OCI-LY1 (cell line): ENCODE measurements at regions not wholly inside any gene's neighbourhood (a gene's known extent, or its start where the extent isn't known, plus 50 kb on each side); places are given as distances from the start of the nearest gene placed in this dataset.

Experiments used
- H2AFZ ChIP-seq: fragments of 200-600 bp; sonication (generic), shearing (Covaris generic); 2 replicates; pipeline ENCODE4 v1.6.0; 2014; ENCODE audit warnings: antibody characterized with exemption, mild to moderate bottlenecking, low read length
- H3F3A ChIP-seq: fragments of 200-600 bp; sonication (generic), shearing (Covaris generic); 2 replicates; pipeline ENCODE4 v1.6.0; 2014; ENCODE audit warnings: mild to moderate bottlenecking, antibody characterized with exemption, low read length, moderate library complexity; ENCODE audit not compliant: insufficient read depth
- H3K27ac ChIP-seq: fragments of 200-600 bp; sonication (generic); 2 replicates; pipeline ENCODE4 v1.5.1; 2014; ENCODE audit warnings: low read length, mixed run types, mild to moderate bottlenecking, low read depth; ENCODE audit not compliant: poor library complexity, severe bottlenecking
- H3K27me3 ChIP-seq: fragments of 200-600 bp; sonication (generic); 2 replicates; pipeline ENCODE4 v1.6.0; 2014; ENCODE audit warnings: antibody characterized with exemption, mild to moderate bottlenecking, low read length, moderate library complexity; ENCODE audit not compliant: insufficient read depth
- H3K36me3 ChIP-seq: fragments of 200-600 bp; sonication (generic); 2 replicates; pipeline ENCODE4 v1.6.1; 2014; ENCODE audit warnings: mild to moderate bottlenecking, antibody characterized with exemption, low read length, moderate library complexity, mixed read lengths; ENCODE audit not compliant: insufficient read depth
- H3K4me1 ChIP-seq: fragments of 200-600 bp; sonication (generic); 2 replicates; pipeline ENCODE4 v1.5.1; 2014; ENCODE audit warnings: mild to moderate bottlenecking, low read length, moderate library complexity; ENCODE audit not compliant: insufficient read depth, severe bottlenecking
- H3K4me2 ChIP-seq: fragments of 200-600 bp; sonication (generic), shearing (Covaris generic); 2 replicates; pipeline ENCODE4 v1.6.1; 2014; ENCODE audit warnings: low read length
- H3K4me3 ChIP-seq: fragments of 200-600 bp; sonication (generic); 2 replicates; pipeline ENCODE4 v1.5.1; 2014; ENCODE audit warnings: low read length, low read depth, mild to moderate bottlenecking, mixed read lengths; ENCODE audit not compliant: poor library complexity, severe bottlenecking
- H3K79me2 ChIP-seq: fragments of 200-600 bp; shearing (Covaris generic); 2 replicates; pipeline ENCODE4 v1.6.1; 2016; ENCODE audit warnings: mixed run types, low read length, mixed read lengths; ENCODE audit not compliant: insufficient read depth
- H3K9ac ChIP-seq: fragments of 200-600 bp; sonication (generic), shearing (Covaris generic); 2 replicates; pipeline ENCODE4 v1.6.1; 2014; ENCODE audit warnings: mild to moderate bottlenecking, low read length, mixed read lengths
- H3K9me2 ChIP-seq: fragments of 200-600 bp; sonication (generic), shearing (Covaris generic); 2 replicates; pipeline ENCODE4 v1.6.1; 2014; ENCODE audit warnings: low read depth, mild to moderate bottlenecking, low read length, mixed read lengths
- H3K9me3 ChIP-seq: fragments of 200-600 bp; shearing (Covaris generic); 2 replicates; pipeline ENCODE4 v1.6.1; 2014; ENCODE audit warnings: low read length, mixed read lengths
- H4K20me1 ChIP-seq: fragments of 200-600 bp; sonication (generic), shearing (Covaris generic); 2 replicates; pipeline ENCODE4 v1.6.0; 2016; ENCODE audit warnings: mild to moderate bottlenecking, low read length; ENCODE audit not compliant: insufficient read depth
- EZH2 ChIP-seq: fragments of 200-600 bp; sonication (generic), shearing (Covaris generic); IDR thresholded peaks from 2 replicates; pipeline ENCODE4 v1.8.0; 2017; ENCODE audit warnings: borderline replicate concordance, mixed run types, mild to moderate bottlenecking, antibody characterized with exemption, low read length, moderate library complexity, mixed read lengths
- TF ChIP-seq, protein P1 (sequence below): fragments of 200-600 bp; sonication (generic), shearing (Covaris generic); IDR thresholded peaks from 2 replicates; pipeline ENCODE4 v1.5.1; 2017; ENCODE audit warnings: mild to moderate bottlenecking, antibody characterized with exemption, low read length, moderate library complexity, mixed read lengths

DNA sequence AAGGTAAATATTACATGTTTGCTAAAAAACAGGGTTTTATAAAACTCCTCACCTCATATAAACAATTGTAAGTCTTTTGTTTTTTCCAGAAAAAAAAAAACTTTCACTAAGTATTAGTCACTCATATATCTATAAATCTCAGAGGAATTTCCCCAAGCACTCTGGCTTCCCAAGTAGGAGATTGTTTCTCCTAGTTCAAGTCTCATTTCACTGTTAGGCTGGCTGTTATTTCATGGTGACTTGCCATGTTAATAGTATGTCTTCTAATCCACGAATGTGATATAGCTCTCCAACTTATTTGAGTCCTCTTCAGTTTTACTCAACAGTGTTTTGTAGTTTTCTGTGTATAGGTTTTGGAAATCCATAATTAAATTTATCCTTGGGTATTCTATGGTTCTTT, 61.6 kb downstream of the CAPZA3 start:
- Histone ChIP-seq H3K36me3 (no peaks in the 10 kb centered on the region), H3K4me1 (no peaks in the 10 kb centered on the region), H2AFZ (no peak overlapping the region), H3K9me2 (no peaks in the 10 kb centered on the region), H3K9ac (no peak overlapping the region), H3K79me2 (no peaks in the 10 kb centered on the region), H3K27me3 (no peaks in the 10 kb centered on the region), H3K27ac (no peak overlapping the region), H3F3A (no peaks in the 10 kb centered on the region), H4K20me1 (no peaks in the 10 kb centered on the region), H3K9me3 (no peaks in the 10 kb centered on the region), H3K4me3 (no peak overlapping the region), H3K4me2 (no peak overlapping the region)
- no peak for TF ChIP-seq EZH2
- TF ChIP-seq, protein P1, sequence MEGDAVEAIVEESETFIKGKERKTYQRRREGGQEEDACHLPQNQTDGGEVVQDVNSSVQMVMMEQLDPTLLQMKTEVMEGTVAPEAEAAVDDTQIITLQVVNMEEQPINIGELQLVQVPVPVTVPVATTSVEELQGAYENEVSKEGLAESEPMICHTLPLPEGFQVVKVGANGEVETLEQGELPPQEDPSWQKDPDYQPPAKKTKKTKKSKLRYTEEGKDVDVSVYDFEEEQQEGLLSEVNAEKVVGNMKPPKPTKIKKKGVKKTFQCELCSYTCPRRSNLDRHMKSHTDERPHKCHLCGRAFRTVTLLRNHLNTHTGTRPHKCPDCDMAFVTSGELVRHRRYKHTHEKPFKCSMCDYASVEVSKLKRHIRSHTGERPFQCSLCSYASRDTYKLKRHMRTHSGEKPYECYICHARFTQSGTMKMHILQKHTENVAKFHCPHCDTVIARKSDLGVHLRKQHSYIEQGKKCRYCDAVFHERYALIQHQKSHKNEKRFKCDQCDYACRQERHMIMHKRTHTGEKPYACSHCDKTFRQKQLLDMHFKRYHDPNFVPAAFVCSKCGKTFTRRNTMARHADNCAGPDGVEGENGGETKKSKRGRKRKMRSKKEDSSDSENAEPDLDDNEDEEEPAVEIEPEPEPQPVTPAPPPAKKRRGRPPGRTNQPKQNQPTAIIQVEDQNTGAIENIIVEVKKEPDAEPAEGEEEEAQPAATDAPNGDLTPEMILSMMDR: no peak

DNA sequence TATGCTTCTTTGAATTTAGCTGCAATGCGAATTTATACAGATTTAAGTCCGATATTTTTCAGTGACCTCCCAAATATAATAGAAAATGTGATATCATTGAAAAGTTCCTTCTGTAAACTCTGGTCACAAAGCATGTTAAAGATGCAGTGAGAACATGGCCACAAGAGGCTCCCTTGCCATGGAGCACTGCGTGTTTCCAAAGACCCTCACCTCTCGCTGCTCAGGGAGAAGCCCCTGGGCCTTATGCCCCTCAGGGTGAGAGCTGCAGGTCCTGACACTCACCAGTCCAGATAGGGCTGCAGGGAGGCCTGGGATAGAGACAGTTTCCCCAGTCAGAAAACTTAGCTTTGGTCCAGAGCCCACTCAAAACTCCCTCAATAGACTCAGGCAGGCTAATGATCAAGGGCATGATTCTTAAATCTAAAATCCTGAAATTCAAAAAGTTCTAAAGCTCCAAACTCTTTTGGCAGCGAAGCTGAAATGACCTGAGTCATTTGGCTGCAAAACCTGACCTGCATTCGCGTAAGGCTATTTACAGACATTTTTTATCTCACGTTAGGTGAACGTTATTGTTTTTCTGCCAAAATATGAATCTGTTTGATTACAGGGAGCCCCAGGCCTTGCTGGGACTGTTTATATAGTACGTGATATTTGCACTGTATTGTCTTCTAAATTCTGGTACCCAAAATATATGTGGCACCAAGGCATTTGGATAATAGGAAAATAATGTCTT, 67.8 kb downstream of the CAPZA3 start:
- Histone ChIP-seq H3K4me3 (no peak overlapping the region), H3K27ac (no peak overlapping the region), H3K9ac (no peak overlapping the region), H4K20me1 (no peaks in the 10 kb centered on the region), H3K4me2 (no peak overlapping the region), H3K4me1 (no peaks in the 10 kb centered on the region), H3K79me2 (no peaks in the 10 kb centered on the region), H3K9me3 (no peaks in the 10 kb centered on the region), H3K9me2 (no peaks in the 10 kb centered on the region), H2AFZ (no peak overlapping the region), H3K27me3 (no peaks in the 10 kb centered on the region), H3F3A (no peaks in the 10 kb centered on the region), H3K36me3 (no peaks in the 10 kb centered on the region)
- no peak for TF ChIP-seq EZH2
- TF ChIP-seq, protein P1: no peak

DNA sequence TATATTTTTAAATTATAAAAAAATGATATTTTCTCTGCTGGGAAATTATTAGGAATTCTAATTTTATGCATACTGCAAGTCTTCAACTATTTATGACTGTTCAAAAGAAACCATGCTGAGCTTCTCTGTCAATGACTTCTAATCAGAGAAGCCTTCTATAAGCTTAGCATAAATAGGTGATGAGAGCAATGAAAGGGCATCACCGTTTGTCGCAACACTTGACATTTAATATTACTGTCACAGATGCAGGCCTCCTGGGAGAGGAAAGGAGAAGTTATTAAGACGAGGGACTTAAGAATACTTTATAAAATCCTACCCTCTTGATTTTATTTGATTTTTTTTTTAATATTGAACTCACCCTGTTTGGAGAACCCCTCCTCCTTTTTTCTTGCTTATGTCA, 69.8 kb downstream of the CAPZA3 start:
- H3K4me2 ChIP-seq: no peak overlapping the region
- no peak overlapping the region for H3K4me3 ChIP-seq
- no peaks in the 10 kb centered on the region for H4K20me1 ChIP-seq
- H3K9me3 ChIP-seq: no peaks in the 10 kb centered on the region
- no peak overlapping the region for H3K9ac ChIP-seq
- TF ChIP-seq, protein P1: no peak
- no peak for TF ChIP-seq EZH2
- no peaks in the 10 kb centered on the region for H3K79me2 ChIP-seq
- H3F3A ChIP-seq: no peaks in the 10 kb centered on the region
- no peak overlapping the region for H2AFZ ChIP-seq
- H3K9me2 ChIP-seq: no peaks in the 10 kb centered on the region
- H3K27me3 ChIP-seq: no peaks in the 10 kb centered on the region
- no peak overlapping the region for H3K27ac ChIP-seq
- no peaks in the 10 kb centered on the region for H3K36me3 ChIP-seq
- no peaks in the 10 kb centered on the region for H3K4me1 ChIP-seq
